PC-9 (cell line): ENCODE measurements at regions not wholly inside any gene's neighbourhood (a gene's known extent, or its start where the extent isn't known, plus 50 kb on each side); places are given as distances from the start of the nearest gene placed in this dataset.

ENCODE experiments used
- BruUV-seq: library from RNA; stranded (reverse); fragments of 400-500 nt; replicated peaks from 2 replicates; lab custom pipeline; 2021; lab: Mats Ljungman, UMichigan
- CTCF ChIA-PET: fragments of 300-600 bp; sonication (Branson Sonifier 250); formaldehyde crosslinking; loops from one replicate; lab custom pipeline; 2022; ENCODE audit warnings: antibody characterized with exemption; lab: Charles Lee
- POLR2A ChIA-PET: fragments of 300-600 bp; sonication (Branson Sonifier 250); formaldehyde crosslinking; loops from one replicate; lab custom pipeline; 2022; ENCODE audit warnings: antibody characterized with exemption; ENCODE audit not compliant: unreplicated experiment; lab: Charles Lee
- DNase-seq, 2 experiments: peaks; one replicate each; pipeline versions ENCODE4 v3.0.0 to v3.0.0-alpha.2; 2015 to 2022; ENCODE audit warnings: mixed read lengths in 1 of 2
- H2AFZ ChIP-seq: fragments of 200-600 bp; sonication (generic); 2 replicates; pipeline ENCODE4 v1.8.1; 2017; ENCODE audit warnings: antibody characterized with exemption
- H3F3A ChIP-seq: fragments of 200-600 bp; sonication (generic); 2 replicates; pipeline ENCODE4 v1.8.1; 2017; ENCODE audit warnings: antibody characterized with exemption, mild to moderate bottlenecking, low read depth; ENCODE audit not compliant: insufficient read depth
- H3K27ac ChIP-seq: fragments of 200-600 bp; sonication (generic); 2 replicates; pipeline ENCODE4 v1.6.1; 2016; ENCODE audit warnings: mixed run types
- H3K27me3 ChIP-seq: fragments of 200-600 bp; sonication (generic); 2 replicates; pipeline ENCODE4 v1.6.1; 2016; ENCODE audit warnings: low read depth, mixed run types; ENCODE audit not compliant: insufficient read depth
- H3K36me3 ChIP-seq: fragments of 200-600 bp; sonication (generic); 2 replicates; pipeline ENCODE4 v1.6.1; 2016; ENCODE audit warnings: low read depth, mixed run types
- H3K4me1 ChIP-seq: fragments of 200-600 bp; sonication (generic); replicated peaks from 2 replicates; pipeline ENCODE4 v1.6.1; 2016; ENCODE audit warnings: mixed run types; ENCODE audit not compliant: insufficient read depth
- H3K4me2 ChIP-seq: fragments of 200-600 bp; sonication (generic); 2 replicates; pipeline ENCODE4 v1.6.1; 2017; ENCODE audit warnings: mixed run types
- H3K4me3 ChIP-seq: fragments of 200-600 bp; sonication (generic); 2 replicates; pipeline ENCODE4 v1.6.1; 2016; ENCODE audit warnings: mixed run types
- H3K79me2 ChIP-seq: fragments of 200-600 bp; sonication (generic); 2 replicates; pipeline ENCODE4 v1.6.1; 2017; ENCODE audit warnings: low read depth, mixed run types
- H3K9me2 ChIP-seq: fragments of 200-600 bp; sonication (generic); 2 replicates; pipeline ENCODE4 v1.8.1; 2017; ENCODE audit warnings: mild to moderate bottlenecking; ENCODE audit not compliant: insufficient read depth
- H3K9me3 ChIP-seq: fragments of 200-600 bp; sonication (generic); 2 replicates; pipeline ENCODE4 v1.8.1; 2016; ENCODE audit warnings: low read depth; ENCODE audit not compliant: insufficient read depth
- H4K20me1 ChIP-seq: fragments of 200-600 bp; sonication (generic); 2 replicates; pipeline ENCODE4 v1.8.1; 2017; ENCODE audit not compliant: insufficient read depth
- EZH2 ChIP-seq: fragments of 200-600 bp; sonication (generic); IDR thresholded peaks from 2 replicates; pipeline ENCODE4 v1.8.0; 2017; ENCODE audit warnings: antibody characterized with exemption, low read depth
- intact Hi-C: fragments of 100-400 bp; cut with micrococcal nuclease; formaldehyde crosslinking; loops from one replicate; pipeline ENCODE4 v1.10.0; 2022; ENCODE audit not compliant: unreplicated experiment
- TF ChIP-seq, protein P1 (sequence below): fragments of 200-600 bp; sonication (generic); conservative IDR thresholded peaks from 2 replicates; pipeline ENCODE4 v1.6.1; 2017; ENCODE audit warnings: mixed run types, antibody characterized with exemption, mild to moderate bottlenecking, moderate library complexity

DNA sequence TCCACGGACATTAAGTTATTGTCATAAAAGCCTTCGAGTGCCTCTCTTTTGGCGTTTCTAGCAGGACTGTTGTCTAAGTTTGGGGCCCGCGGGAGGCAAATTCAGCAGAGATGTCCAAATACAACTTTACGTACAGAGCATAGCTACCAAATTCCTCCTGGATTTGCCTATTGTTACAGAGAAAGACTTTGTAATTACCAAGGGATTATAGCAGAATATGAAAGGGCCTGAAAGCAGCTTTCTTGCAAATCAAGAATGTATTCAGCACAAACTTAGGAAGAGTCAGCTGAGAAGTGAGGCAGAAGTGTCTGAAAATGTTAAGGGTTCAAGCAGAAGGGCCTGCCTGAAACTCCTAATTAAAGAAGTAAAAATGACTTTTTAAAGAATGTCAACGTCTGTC lies 1053.5 kb upstream of the TENM3 start:
- Histone ChIP-seq H3F3A (no peaks in the 10 kb centered on the region), H3K4me1 (no peaks in the 10 kb centered on the region), H3K4me3 (no peak overlapping the region), H2AFZ (no peak overlapping the region), H3K27ac (no peak overlapping the region), H3K27me3 (no peaks in the 10 kb centered on the region), H3K9me2 (no peaks in the 10 kb centered on the region), H4K20me1 (no peaks in the 10 kb centered on the region), H3K9me3 (no peaks in the 10 kb centered on the region), H3K4me2 (no peak overlapping the region), H3K36me3 (no peaks in the 10 kb centered on the region), H3K79me2 (no peaks in the 10 kb centered on the region)
- no TSS peak for BruUV-seq
- intact Hi-C loops = no loop called here
- TF ChIP-seq, protein P1, sequence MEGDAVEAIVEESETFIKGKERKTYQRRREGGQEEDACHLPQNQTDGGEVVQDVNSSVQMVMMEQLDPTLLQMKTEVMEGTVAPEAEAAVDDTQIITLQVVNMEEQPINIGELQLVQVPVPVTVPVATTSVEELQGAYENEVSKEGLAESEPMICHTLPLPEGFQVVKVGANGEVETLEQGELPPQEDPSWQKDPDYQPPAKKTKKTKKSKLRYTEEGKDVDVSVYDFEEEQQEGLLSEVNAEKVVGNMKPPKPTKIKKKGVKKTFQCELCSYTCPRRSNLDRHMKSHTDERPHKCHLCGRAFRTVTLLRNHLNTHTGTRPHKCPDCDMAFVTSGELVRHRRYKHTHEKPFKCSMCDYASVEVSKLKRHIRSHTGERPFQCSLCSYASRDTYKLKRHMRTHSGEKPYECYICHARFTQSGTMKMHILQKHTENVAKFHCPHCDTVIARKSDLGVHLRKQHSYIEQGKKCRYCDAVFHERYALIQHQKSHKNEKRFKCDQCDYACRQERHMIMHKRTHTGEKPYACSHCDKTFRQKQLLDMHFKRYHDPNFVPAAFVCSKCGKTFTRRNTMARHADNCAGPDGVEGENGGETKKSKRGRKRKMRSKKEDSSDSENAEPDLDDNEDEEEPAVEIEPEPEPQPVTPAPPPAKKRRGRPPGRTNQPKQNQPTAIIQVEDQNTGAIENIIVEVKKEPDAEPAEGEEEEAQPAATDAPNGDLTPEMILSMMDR = no peak
- POLR2A ChIA-PET = no interaction called here
- no peak for DNase-seq
- CTCF ChIA-PET = no interaction called here

DNA sequence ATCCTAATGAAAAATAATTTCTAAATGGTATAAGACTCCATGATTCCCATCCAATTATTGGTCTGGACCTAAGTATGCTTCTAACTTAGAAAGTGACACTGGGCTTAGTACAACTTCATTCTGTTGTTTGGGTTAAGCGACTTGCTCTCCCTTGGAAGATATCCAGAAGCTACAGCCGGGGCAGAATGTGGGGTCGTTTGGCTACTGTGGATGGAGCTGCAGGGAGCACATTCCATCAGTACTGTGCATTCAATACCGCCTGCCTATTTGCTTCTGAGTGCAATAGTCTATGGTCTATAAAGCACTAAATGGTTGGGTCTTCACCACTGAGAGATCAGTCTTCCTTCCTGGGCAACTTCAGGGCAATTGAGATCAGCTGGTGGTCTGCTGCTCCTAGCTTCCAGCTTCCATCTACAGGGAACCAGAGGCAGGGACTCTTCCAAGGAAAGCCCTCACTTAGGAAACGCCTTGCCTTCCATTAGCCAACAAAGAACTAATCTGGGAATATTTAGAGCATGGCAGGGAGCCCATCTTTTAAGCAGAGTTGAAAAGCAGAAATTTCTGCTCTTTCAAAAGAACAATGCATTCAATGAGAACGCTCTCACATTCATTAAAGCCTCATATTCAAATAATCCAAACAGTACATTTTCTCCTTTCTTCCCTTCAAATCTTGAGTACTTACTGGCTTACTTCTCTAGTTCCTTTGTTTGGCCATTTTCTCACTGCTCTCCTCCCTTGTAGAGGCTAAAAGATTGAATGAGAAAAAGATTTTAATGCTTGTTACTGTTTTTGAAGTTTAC lies 1049.9 kb upstream of the TENM3 start:
- intact Hi-C loops = no loop called here
- BruUV-seq = no TSS peak
- POLR2A ChIA-PET = no interaction called here

DNA sequence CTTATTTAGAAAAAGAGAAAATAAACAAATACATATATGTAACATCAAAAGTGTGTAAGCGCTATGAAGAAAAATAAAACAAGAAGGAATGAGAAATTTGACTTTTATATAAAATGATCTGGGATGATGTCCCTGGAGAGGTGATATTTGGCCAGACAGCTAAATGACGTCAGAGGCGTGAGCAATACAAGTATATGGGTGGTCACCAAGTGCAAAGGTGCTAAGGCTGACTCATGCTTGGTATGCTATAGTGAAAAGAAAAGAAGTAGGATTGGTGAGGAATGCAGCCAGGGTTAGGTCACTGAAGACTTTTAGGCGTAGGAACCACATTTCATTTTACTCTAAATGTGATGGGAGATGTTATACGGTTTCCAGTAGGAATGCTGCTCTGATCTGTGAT lies 1049.1 kb upstream of the TENM3 start:
- Histone ChIP-seq H4K20me1 (no peaks in the 10 kb centered on the region), H3K9me2 (no peaks in the 10 kb centered on the region), H3K36me3 (no peaks in the 10 kb centered on the region), H3K79me2 (no peaks in the 10 kb centered on the region), H3F3A (no peaks in the 10 kb centered on the region), H3K9me3 (no peaks in the 10 kb centered on the region), H3K4me1 (no peaks in the 10 kb centered on the region), H3K4me3 (no peak overlapping the region), H3K27me3 (no peaks in the 10 kb centered on the region), H3K27ac (no peak overlapping the region), H3K4me2 (no peak overlapping the region), H2AFZ (no peak overlapping the region)
- intact Hi-C loops = no loop called here
- TF ChIP-seq, protein P1 = no peak
- TF ChIP-seq EZH2 = no peak
- DNase-seq = no peak
- BruUV-seq = no TSS peak
- ChIA-PET CTCF (no interaction called here), POLR2A (no interaction called here)

More for the DNA sequence above, 1049.9 kb upstream of the TENM3 start:
- Histone ChIP-seq H2AFZ (no peak overlapping the region), H3K9me3 (no peaks in the 10 kb centered on the region), H3K79me2 (no peaks in the 10 kb centered on the region), H3K9me2 (no peaks in the 10 kb centered on the region), H3F3A (no peaks in the 10 kb centered on the region), H4K20me1 (no peaks in the 10 kb centered on the region), H3K36me3 (no peaks in the 10 kb centered on the region), H3K4me3 (no peak overlapping the region), H3K4me2 (no peak overlapping the region), H3K27me3 (no peaks in the 10 kb centered on the region), H3K4me1 (no peaks in the 10 kb centered on the region), H3K27ac (no peak overlapping the region)
- TF ChIP-seq, protein P1 = no peak
- TF ChIP-seq EZH2 = no peak
- DNase-seq = no peak
- CTCF ChIA-PET = no interaction called here
